GM12875 (cell line): ENCODE measurements at regions not wholly inside any gene's neighbourhood (a gene's known extent, or its start where the extent isn't known, plus 50 kb on each side); places are given as distances from the start of the nearest gene placed in this dataset.

Experiments used
- H3K4me3 ChIP-seq: one replicate; pipeline ENCODE4 v1.5.1; 2011; ENCODE audit warnings: low read depth, low read length, control low read depth
- TF ChIP-seq, protein P1 (sequence below): IDR thresholded peaks from 2 replicates; pipeline ENCODE4 v1.5.1; 2011; ENCODE audit warnings: low read depth, mild to moderate bottlenecking, control low read depth, inconsistent platforms, low read length, moderate library complexity, borderline replicate concordance; ENCODE audit not compliant: insufficient read depth

DNA sequence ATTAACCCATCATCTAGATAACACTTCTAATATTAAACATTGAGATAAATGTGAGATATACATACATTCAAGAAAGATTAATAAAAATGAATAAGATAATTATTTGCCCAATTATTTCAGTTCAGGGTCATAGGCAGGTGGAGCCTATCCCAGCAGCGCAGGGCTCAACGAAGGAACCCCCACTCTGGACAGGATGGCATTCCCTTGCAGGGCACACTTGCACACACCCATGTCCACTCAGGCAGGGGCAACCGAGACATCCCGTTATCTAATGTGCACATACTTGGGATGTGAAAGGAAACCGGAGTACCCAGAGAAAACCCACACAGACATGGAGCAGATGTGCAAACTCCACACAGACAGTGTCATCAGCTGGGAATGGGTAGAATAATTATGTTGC lies 175.4 kb upstream of the CMC1 start:
- no peak overlapping the region for H3K4me3 ChIP-seq
- TF ChIP-seq, protein P1, sequence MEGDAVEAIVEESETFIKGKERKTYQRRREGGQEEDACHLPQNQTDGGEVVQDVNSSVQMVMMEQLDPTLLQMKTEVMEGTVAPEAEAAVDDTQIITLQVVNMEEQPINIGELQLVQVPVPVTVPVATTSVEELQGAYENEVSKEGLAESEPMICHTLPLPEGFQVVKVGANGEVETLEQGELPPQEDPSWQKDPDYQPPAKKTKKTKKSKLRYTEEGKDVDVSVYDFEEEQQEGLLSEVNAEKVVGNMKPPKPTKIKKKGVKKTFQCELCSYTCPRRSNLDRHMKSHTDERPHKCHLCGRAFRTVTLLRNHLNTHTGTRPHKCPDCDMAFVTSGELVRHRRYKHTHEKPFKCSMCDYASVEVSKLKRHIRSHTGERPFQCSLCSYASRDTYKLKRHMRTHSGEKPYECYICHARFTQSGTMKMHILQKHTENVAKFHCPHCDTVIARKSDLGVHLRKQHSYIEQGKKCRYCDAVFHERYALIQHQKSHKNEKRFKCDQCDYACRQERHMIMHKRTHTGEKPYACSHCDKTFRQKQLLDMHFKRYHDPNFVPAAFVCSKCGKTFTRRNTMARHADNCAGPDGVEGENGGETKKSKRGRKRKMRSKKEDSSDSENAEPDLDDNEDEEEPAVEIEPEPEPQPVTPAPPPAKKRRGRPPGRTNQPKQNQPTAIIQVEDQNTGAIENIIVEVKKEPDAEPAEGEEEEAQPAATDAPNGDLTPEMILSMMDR: no peak

DNA sequence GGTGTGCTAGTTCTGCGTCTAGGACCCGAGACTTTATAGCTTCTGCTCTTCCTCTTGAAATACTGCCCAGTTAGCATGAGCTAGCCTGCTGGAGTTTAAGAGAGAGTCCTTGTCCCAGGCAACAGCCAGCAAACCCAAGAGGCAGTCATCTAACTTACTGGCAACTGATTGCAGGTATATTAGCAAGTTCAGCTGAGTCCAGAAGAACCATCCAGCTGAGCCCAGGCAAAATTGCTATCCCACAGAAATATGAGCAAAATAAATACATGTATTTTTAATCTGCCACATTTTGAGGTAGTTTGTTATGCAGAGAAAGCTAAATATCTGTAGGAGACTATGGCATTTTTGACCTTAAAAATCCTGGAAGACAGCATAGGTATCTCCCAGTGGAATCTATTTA lies 174.4 kb upstream of the CMC1 start:
- TF ChIP-seq, protein P1: no peak
- H3K4me3 ChIP-seq: no peak overlapping the region

DNA sequence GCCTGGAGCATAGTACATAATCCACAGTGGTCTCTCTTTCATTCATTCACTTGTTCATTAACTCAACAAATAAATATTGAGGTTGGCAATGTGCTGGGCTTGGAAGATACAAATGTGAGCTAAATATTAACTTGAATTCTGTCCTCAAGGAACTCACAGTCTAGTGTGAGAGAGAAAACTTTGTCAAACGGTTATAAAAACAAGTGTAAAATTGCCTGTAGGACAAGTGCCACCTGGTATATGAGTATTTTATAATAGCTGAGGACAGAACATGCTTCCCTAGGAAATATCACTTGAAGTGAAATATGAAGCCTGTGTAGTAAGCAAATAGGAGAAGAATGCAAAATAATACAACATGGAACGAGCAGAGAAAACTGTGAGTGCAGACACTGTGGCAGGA lies 173.1 kb upstream of the CMC1 start:
- H3K4me3 ChIP-seq: no peak overlapping the region
- TF ChIP-seq, protein P1: no peak

DNA sequence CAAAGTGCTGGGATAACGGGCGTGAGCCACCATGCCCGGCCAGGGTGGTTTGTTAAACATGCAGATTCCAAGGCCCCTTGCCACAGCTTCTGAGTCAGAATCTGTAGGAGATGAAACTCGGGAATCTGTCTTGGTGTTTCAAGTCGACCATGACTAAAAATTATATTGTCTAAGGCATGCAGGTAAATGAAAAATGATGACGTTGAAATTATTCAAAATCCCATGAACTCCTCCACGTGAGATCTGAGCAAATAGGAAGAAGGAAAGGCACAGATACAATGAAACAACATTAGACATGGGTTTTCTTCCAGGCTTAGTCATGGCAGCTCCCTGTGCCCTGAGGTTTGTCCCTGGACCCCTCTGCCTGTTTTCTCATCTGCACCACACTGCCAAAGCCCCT lies 172.0 kb upstream of the CMC1 start:
- TF ChIP-seq, protein P1: no peak
- no peak overlapping the region for H3K4me3 ChIP-seq

DNA sequence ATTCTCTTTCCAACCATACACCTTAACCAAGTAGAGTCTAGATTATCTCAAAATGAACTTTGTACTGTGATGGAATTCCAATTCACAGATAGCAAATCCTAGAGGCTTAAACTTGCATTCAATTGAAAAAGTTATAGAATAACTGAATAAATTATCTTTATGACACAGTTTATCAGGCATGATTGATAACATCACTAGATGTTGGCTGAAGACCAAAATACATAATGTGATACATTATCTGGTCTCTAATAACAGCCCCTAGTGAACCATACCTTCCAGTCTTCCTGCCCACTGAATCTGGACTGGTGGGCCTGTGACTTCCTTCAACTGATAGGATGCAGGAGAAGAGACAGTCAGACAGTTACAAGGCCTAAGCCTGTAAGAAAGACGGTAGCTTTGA lies 165.2 kb upstream of the CMC1 start:
- TF ChIP-seq, protein P1: no peak
- no peak overlapping the region for H3K4me3 ChIP-seq

DNA sequence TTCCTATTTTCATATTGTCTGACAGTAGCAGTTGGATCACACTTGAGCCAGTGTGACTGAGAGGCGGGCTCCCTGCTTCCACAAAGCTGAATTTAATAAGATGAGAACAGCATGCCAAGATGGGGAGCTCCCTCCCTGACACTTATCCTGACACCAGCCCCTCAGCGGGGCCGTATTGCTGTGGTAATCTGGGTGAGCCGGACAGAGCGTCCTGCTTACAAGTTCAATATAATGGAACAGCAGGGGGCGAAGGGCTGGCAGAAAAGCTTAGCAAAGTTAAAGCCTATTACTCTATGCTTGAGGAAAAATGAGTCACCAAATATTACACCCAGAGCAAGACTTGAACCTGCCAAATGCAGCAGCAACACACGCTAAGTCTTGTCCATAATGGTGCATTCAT lies 163.8 kb upstream of the CMC1 start:
- H3K4me3 ChIP-seq: no peak overlapping the region
- TF ChIP-seq, protein P1: no peak

DNA sequence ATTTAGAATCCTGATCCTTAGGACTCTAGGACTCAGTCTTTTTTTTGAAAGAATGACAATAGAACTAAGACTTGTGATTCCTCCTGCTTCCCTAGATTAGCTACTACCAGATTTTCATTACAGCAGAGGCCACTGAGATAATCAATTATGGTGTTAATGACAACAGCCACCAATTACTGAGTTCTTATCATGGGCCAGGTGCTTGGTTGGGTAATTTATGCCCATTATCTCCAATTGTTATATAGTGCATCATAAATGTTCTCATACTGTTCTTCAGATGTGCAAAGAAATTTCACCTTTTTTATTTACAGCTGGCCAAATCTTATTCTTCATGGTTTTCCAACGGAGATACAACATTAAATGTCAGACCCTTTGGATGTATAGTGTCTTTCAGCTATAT lies 162.9 kb upstream of the CMC1 start:
- no peak overlapping the region for H3K4me3 ChIP-seq
- TF ChIP-seq, protein P1: no peak
